ENCODE measurements at regions not wholly inside any gene's neighbourhood (a gene's known extent, or its start where the extent isn't known, plus 50 kb on each side); places are given as distances from the start of the nearest gene placed in this dataset.

GRCh38 chr2:64342195-64343099 is 111.5 kb upstream of the LGALSL start:
- TF ChIP-seq EZH2 (IDR thresholded peaks at IDR 0.05; ENCODE audit: low read length, missing control alignments), result no peak
- no peak for TF ChIP-seq CTCF (conservative IDR thresholded peaks at IDR 0.05 in 1 of 2, IDR thresholded peaks at IDR 0.05 in 1 of 2; ENCODE audit: low read depth in 1 of 2, low read length in 2 of 2)
- H3K9me3 ChIP-seq (ENCODE audit: control insufficient read depth, insufficient read depth, low read depth, low read length), result no peaks in the 10 kb centered on the region
- DNase-seq (ENCODE audit: low read depth in 2 of 2), result no peak
- H3K36me3 ChIP-seq (ENCODE audit: control insufficient read depth, insufficient read depth, low read length), result no peaks in the 10 kb centered on the region
- H3K4me1 ChIP-seq (ENCODE audit: control insufficient read depth, extremely low read depth, insufficient read depth, low read length), result no peaks in the 10 kb centered on the region
- H4K20me1 ChIP-seq (ENCODE audit: control insufficient read depth, extremely low read depth, insufficient read depth, low read length), result no peaks in the 10 kb centered on the region
- H3K79me2 ChIP-seq (ENCODE audit: control insufficient read depth, insufficient read depth, low read length), result no peaks in the 10 kb centered on the region
- no peak overlapping the region for H3K4me3 ChIP-seq (replicated peaks in 1 of 4; ENCODE audit: control extremely low read depth in 1 of 4, insufficient read depth in 1 of 4, low read depth in 3 of 4, low read length in 4 of 4)
- no peak overlapping the region for H3K4me2 ChIP-seq (ENCODE audit: extremely low read depth, insufficient read depth, low read length)
- no peak overlapping the region for H3K27ac ChIP-seq (ENCODE audit: insufficient read depth, low read length)
- peaks cover 5% of the 10 kb centered on the region for H3K27me3 ChIP-seq (ENCODE audit: control insufficient read depth, insufficient read depth, low read length)
- H3K9ac ChIP-seq (ENCODE audit: insufficient read depth, low read length), result no peak overlapping the region
- H2AFZ ChIP-seq (ENCODE audit: low read length), result no peak overlapping the region

GRCh38 chr2:64344999-64345576 is 108.9 kb upstream of the LGALSL start:
- no peaks in the 10 kb centered on the region for H3K36me3 ChIP-seq (ENCODE audit: control insufficient read depth, insufficient read depth, low read length)
- H3K9me3 ChIP-seq (ENCODE audit: control insufficient read depth, insufficient read depth, low read depth, low read length), result no peaks in the 10 kb centered on the region
- no peaks in the 10 kb centered on the region for H4K20me1 ChIP-seq (ENCODE audit: control insufficient read depth, extremely low read depth, insufficient read depth, low read length)
- no peaks in the 10 kb centered on the region for H3K79me2 ChIP-seq (ENCODE audit: control insufficient read depth, insufficient read depth, low read length)
- no peak overlapping the region for H3K9ac ChIP-seq (ENCODE audit: insufficient read depth, low read length)
- TF ChIP-seq EZH2 (IDR thresholded peaks at IDR 0.05; ENCODE audit: low read length, missing control alignments) (no peak), CTCF (conservative IDR thresholded peaks at IDR 0.05 in 1 of 2, IDR thresholded peaks at IDR 0.05 in 1 of 2; ENCODE audit: low read depth in 1 of 2, low read length in 2 of 2) (no peak)
- no peak overlapping the region for H3K4me2 ChIP-seq (ENCODE audit: extremely low read depth, insufficient read depth, low read length)
- H3K27me3 ChIP-seq (ENCODE audit: control insufficient read depth, insufficient read depth, low read length), result peaks cover 2% of the 10 kb centered on the region
- no peak overlapping the region for H2AFZ ChIP-seq (ENCODE audit: low read length)
- peaks cover 8% of the 10 kb centered on the region for H3K4me1 ChIP-seq (ENCODE audit: control insufficient read depth, extremely low read depth, insufficient read depth, low read length)
- H3K27ac ChIP-seq (ENCODE audit: insufficient read depth, low read length), result no peak overlapping the region
- DNase-seq (ENCODE audit: low read depth in 2 of 2), result peak in 1 of 2 donors; percentile 7
- H3K4me3 ChIP-seq (replicated peaks in 1 of 4; ENCODE audit: control extremely low read depth in 1 of 4, insufficient read depth in 1 of 4, low read depth in 3 of 4, low read length in 4 of 4), result no peak overlapping the region

- Histone ChIP-seq H4K20me1 (ENCODE audit: control insufficient read depth, extremely low read depth, insufficient read depth, low read length) (no peaks in the 10 kb centered on the region), H3K4me3 (replicated peaks in 1 of 4; ENCODE audit: control extremely low read depth in 1 of 4, insufficient read depth in 1 of 4, low read depth in 3 of 4, low read length in 4 of 4) (no peak overlapping the region), H3K27ac (ENCODE audit: insufficient read depth, low read length) (no peak overlapping the region), H3K9me3 (ENCODE audit: control insufficient read depth, insufficient read depth, low read depth, low read length) (no peaks in the 10 kb centered on the region), H3K36me3 (ENCODE audit: control insufficient read depth, insufficient read depth, low read length) (no peaks in the 10 kb centered on the region), H3K79me2 (ENCODE audit: control insufficient read depth, insufficient read depth, low read length) (no peaks in the 10 kb centered on the region), H3K4me1 (ENCODE audit: control insufficient read depth, extremely low read depth, insufficient read depth, low read length) (peaks cover 8% of the 10 kb centered on the region), H3K27me3 (ENCODE audit: control insufficient read depth, insufficient read depth, low read length) (peaks cover 2% of the 10 kb centered on the region), H2AFZ (ENCODE audit: low read length) (no peak overlapping the region), H3K4me2 (ENCODE audit: extremely low read depth, insufficient read depth, low read length) (no peak overlapping the region), H3K9ac (ENCODE audit: insufficient read depth, low read length) (no peak overlapping the region)
- TF ChIP-seq CTCF (conservative IDR thresholded peaks at IDR 0.05 in 1 of 2, IDR thresholded peaks at IDR 0.05 in 1 of 2; ENCODE audit: low read depth in 1 of 2, low read length in 2 of 2) (no peak), EZH2 (IDR thresholded peaks at IDR 0.05; ENCODE audit: low read length, missing control alignments) (no peak)
- DNase-seq (ENCODE audit: low read depth in 2 of 2), result no peak
Measured at GRCh38 chr2:64345998-64346397, 108.0 kb upstream of the LGALSL start.

Data from fibroblast of lung (primary cell).